SKM-1 (cell line): ENCODE measurements at regions not wholly inside any gene's neighbourhood (a gene's known extent, or its start where the extent isn't known, plus 50 kb on each side); places are given as distances from the start of the nearest gene placed in this dataset.
"Not testable (repeated sequence)": the region's sequence is repeated elsewhere in the genome, so short reads cannot be mapped to it uniquely, and the experiment has no call there.

Source experiments
- DNase-seq: peaks from one replicate; lab custom pipeline; 2025; ENCODE audit not compliant: unreplicated experiment; lab: John Stamatoyannopoulos, UW

DNA sequence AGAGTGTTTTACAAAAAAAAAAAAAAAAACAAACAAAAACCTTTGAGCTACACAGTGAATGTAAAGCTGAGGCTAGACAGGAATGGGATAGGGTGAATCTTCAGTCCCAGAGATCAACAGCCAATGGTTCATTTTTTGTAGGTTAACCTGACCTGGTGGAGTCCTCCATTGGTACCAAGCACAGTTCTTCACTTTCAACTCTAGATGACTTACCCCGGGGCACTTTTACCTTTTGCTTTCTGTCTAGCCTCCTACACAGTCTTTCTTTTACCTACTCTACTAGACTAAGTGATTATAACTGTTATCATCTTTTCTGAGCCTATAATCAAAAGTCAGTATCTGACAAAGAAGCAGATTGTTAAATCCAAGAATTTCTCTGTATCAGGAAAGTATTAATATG is 50.9 kb downstream of the ANXA2R start:
- no peak for DNase-seq

DNA sequence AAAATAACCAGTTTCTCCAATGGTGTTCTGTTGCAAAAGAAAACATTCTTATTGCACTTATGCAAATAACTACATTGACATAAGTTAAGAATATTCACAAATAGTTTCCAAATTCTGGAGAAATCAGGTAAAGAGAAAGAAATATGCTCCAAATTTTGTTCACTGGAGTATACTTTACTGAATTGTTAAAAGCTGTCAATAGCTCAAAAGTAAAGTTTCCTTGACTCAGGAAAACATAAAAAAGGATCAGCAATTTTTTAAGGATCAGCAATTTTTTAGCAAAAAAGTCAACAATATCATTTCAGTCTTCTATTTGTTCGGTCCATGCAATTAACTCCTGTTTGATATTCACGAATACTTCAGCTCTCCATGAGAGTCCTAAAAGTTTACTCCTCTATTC is 51.6 kb downstream of the ANXA2R start:
- no peak for DNase-seq

DNA sequence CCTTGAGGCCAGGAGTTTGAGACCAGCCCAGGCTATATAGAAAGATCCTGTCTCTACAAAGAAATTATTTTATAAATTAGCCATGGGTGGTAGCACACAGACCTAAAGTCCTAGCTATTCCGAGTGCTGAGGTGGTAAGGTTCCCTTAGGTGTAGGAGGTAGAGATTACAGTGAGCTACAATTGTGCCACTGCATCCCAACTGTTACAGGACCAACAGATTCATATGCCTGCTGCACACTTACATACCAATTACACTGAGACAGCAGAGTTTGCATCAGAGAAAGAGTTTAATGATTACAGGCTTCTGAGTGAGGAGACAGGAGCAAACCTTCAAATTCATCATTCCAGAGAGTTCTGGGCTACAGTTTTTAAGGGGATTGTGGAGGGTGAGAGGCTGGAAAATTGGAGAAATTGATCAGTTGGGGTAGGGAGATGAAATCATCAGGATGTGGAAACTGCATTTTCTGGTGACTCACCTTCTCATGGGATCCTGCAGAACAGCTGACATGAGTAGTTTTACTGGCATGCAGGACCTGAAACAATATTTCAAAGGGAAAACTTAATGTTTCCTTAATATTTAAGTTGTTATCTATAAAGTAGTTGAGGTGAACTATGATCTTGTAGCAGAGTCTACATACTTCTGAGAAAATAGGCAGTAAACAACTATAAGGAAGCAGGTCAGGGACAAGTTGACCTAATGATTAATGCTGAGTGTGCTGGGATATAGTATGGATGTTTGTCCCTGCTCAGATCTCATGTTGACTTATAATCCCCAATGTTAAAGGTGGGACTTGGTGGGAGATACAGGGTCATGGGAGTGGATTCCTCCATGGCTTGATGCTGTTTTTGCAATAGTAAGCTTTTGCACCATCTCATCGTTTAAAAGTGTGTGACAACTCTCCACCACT is 54.7 kb downstream of the ANXA2R start:
- DNase-seq = no peak

DNA sequence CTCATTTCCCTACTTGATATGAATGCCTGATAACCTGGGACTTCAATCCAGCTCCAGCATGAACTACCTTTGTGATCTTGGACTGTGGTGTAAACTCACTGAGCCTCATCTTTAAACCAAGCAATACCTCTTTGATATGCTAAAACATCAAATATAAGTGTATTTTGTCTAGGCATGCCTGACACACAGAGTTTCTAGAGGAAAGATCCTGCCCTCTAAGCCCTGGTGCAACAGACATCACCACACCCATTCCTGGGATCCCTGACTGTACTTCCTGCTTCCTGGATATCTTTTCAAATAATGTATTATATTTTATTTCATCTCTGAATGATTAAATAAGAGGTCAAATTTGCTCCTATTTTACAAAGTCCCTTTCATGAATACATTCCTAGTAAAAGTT is 55.8 kb downstream of the ANXA2R start:
- no peak for DNase-seq

DNA sequence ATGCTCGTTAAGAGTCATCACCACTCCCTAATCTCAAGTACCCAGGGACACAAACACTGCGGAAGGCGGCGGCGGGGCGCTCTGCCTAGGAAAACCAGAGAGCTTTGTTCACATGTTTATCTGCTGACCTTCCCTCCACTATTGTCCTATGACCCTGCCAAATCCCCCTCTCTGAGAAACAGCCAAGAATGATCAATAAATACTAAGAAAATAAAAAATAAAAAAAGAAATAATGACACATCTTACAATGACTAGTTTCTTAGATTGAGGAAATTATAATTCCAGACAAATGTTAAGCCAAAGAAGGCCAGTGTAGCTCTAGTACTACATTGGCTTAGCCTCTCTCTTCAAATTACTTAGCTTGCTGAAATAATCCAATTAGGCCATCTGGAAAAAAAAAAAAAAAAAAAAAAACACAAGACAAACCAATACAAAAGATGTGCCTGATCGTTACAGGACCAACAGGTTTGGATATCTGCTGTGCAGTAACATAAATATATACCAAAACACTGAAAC is 58.0 kb downstream of the ANXA2R start:
- no peak for DNase-seq

DNA sequence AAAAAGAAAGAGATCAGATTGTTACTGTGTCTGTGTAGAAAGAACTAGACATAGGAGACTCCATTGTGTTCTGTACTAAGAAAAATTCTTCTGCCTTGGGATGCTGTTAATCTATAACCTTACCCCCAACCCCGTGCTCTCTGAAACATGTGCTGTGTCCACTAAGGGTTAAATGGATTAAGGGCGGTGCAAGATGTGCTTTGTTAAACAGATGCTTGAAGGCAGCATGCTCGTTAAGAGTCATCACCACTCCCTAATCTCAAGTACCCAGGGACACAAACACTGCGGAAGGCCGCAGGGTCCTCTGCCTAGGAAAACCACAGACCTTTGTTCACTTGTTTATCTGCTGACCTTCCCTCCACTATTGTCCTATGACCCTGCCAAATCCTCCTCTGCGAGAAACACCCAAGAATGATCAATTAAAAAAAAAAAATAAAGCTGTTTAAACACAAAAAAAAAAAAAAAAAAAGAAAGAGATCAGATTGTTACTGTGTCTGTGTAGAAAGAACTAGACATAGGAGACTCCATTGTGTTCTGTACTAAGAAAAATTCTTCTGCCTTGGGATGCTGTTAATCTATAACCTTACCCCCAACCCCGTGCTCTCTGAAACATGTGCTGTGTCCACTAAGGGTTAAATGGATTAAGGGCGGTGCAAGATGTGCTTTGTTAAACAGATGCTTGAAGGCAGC is 58.6 kb downstream of the ANXA2R start:
- DNase-seq = not testable (repeated sequence)

DNA sequence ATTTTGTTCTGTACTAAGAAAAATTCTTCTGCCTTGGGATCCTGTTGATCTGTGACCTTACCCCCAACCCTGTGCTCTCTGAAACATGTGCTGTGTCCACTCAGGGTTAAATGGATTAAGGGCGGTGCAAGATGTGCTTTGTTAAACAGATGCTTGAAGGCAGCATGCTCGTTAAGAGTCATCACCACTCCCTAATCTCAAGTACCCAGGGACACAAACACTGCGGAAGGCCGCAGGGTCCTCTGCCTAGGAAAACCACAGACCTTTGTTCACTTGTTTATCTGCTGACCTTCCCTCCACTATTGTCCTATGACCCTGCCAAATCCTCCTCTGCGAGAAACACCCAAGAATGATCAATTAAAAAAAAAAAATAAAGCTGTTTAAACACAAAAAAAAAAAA is 59.1 kb downstream of the ANXA2R start:
- DNase-seq = not testable (repeated sequence)

DNA sequence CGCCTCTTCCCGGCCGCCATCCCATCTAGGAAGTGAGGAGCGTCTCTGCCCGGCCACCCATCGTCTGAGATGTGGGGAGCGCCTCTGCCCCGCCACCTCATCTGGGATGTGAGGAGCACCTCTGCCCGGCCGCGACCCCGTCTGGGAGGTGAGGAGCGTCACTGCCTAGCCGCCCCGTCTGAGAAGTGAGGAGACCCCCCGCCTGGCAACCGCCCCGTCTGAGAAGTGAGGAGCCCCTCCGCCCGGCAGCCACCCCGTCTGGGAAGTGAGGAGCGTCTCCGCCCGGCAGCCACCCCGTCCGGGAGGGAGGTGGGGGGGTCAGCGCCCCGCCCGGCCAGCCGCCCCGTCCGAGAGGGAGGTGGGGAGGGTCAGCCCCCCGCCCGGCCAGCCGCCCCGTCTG is 59.7 kb downstream of the ANXA2R start:
- not testable (repeated sequence) for DNase-seq

DNA sequence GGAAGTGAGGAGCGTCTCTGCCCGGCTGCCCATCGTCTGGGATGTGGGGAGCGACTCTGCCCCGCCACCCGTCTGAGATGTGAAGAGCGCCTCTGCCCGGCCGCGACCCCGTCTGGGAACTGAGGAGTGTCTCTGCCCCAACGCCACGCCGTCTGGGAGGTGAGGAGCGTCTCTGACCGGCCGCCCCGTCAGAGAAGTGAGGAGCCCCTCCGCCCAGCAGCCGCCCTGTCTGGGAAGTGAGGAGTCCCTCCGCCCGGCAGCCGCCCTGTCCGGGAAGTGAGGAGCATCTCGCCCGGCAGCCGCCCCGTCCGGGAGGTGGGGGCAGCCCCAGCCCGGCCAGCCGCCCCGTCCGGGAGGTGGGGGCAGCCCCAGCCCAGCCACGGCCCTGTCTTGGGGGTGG is 60.9 kb downstream of the ANXA2R start:
- not testable (repeated sequence) for DNase-seq

DNA sequence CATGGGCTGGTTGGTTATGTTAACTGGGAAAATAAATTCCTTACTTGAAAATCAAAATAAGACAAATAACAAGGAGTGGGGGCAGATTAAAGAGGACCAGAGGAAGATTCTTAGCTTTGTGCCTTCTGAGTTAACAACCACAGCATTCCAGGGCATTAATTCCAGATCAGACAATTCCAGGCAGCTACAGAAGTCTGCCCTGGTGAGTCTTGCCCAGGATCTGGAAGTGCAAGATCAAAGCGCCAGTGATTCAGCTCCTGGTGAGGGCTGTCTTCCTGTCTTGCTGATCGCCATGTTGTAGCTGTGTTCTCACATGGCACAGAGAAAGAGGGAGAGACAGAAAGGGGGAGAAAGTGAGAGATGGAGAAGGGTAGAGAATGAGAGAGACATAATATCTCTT is 65.6 kb downstream of the ANXA2R start:
- DNase-seq = no peak

DNA sequence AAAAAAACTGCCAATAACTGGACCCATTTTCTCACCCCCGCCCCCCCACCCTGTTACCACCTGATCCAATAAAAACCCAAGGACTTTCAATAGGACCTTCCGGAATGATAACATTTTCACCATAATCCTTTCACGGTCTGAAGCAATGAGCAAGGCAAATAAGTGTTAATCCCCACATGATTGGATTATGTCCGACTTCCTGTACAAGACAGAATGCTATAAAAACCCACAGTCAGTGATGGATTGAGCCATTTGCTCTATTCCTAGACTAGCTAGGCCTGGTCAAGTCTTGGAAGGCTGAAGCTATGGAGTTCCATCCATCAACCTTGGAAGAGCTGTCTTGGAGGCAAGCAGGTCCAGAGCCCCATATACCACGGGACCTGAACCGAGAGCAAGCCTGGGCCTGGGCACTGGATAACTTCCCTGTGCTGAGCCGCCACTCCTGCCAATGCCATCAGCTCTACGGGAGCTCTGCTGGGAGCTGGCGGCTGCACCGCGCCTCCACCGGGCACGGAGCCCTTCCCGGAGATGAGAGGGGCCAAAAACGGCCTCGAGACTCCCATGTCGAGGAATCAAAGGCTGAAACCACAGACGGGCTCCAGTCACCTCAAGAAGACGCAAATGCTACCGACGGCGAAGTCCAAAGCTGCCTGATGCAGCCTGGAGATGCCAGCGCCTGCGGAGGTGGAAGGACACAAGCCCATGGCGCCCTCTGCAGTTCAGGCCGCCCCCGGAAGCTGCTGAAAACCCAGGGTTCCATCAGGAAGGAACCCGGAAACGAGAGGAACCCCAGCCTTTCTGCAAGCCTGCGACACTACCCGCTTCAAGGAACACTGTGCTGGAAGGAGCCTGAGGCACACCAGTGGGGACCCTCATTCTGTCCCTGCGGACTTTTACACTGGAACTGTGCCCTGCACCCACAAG is 69.2 kb downstream of the ANXA2R start:
- no peak for DNase-seq

DNA sequence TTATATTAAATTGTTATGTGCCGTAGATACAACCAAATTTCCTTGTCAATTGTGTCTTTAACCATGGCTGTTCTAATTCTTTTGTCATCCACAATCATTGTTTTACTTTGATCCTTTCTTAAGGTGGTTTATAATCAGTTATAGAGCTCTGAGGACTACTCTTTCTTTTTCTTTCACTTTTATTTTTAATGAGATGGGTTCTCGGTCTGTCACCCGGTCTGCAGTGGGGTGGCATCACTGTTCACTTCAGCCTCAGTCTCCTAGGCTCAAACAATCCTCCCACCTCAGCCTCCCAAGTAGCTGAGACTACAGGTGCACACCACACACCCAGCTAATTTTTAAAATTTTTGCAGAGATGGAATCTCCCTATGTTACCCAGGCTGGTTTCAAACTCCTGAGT is 74.2 kb downstream of the ANXA2R start:
- no peak for DNase-seq

DNA sequence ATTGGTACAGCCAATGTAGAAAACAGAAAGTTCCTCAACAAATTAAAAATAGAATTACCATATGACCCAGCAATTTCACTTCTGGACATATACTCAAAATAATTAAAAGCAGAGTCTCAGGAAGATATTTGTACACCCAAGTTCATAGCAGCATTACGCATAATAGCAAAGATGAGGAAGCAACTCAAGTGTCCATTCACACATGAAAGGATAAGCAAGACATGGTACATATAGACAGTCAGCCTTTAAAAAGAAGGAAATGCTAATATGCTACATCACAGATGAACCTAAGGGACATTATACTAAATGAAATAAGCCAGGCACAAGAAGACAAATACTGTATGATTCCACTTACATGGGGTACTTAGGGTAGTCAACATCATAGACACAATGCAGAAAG is 76.7 kb downstream of the ANXA2R start:
- no peak for DNase-seq

DNA sequence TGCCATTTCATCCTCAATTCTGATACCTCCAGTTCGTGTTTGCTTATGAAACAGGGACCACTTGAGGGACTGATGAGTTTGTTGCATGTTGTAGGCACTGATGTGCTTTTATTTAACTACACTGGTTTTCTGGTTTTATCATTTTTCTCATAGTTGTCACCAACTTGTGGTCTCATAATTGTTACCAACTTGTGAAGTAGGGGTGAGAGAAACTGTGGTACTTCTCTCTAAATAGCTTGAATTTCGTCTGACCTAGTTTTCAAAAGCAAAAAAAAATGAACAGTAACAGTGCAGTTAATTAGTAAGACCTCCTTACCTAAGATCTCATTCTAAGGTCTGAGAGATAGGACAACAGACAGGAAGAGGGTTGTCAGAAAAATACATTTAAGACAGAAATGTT is 78.0 kb downstream of the ANXA2R start:
- no peak for DNase-seq

DNA sequence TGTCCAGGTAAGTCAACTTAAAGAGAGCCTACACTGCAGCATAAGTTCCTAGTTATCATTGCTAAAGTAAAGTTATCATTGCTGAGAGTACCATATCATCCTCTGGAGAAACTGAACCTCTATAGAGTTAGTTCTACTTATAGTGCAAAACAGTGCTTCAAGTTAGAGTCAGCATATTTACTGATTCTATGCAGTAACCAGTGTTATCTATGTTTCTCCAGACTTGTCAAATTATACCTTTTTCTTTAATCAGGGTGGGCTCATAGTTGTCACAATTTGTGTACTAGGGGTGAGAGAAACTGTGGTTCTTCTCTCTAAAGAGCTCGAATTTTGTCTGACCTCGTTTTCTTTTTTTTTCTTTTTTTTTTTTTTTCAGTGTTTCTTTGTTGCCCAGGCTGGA is 79.6 kb downstream of the ANXA2R start:
- DNase-seq = no peak

DNA sequence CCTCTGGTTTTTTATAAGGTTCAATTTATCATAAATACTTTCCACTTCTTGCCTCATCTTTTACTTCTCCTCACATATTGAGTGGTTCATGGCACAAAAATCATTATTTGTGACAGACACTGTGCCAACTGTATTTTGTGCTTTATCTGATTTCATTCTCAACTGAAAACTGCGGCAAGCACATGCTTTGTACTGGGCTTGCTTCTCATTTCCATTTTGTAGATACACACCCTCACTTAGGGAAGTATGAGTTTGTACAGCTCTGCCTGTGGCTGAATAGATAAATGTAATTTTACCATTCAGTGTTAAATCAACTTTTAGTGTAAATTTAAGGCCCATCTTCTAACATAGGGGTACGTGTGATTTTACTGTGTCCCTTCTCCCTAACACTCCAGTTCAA is 83.6 kb downstream of the ANXA2R start:
- DNase-seq = no peak

DNA sequence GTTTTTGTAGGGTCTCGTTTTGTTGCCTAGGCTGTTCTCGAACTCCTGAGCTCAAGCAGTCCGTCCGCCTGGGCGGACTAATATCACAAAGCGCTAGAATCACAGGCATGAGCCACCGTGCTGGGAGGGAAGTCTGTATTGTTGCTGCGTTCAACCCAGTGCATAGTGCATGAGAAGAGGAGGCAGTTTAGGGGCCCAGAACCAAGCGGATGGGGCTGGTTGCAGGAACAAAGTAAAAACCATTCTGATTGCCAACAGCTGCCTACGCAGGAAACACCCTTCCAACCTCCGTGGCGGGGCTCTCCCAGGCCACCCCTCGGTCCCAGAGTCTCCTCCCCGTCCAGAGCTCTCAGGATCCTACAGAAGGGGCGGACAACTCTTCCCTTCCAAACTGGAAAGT is 87.1 kb downstream of the ANXA2R start:
- no peak for DNase-seq

DNA sequence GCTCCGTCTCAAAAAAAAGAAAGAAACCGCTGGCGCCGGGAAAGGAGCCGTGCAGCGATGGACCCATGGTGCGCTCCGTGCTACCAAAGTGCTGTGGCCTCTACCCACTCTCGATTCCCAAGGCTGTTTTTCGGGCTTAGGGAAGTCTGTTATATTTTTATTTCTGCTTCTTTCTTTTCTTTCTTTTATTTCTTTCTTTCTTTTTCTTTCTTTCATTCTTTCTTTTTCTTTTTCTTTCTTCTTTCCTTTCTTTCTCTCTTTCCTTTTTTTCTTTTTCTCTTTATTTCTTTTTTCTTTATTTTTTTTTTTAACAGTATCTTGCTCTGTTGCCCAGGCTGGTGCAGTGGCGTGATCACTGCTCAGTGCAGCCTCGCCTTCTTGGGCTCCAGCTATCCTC is 87.5 kb downstream of the ANXA2R start:
- DNase-seq = no peak

DNA sequence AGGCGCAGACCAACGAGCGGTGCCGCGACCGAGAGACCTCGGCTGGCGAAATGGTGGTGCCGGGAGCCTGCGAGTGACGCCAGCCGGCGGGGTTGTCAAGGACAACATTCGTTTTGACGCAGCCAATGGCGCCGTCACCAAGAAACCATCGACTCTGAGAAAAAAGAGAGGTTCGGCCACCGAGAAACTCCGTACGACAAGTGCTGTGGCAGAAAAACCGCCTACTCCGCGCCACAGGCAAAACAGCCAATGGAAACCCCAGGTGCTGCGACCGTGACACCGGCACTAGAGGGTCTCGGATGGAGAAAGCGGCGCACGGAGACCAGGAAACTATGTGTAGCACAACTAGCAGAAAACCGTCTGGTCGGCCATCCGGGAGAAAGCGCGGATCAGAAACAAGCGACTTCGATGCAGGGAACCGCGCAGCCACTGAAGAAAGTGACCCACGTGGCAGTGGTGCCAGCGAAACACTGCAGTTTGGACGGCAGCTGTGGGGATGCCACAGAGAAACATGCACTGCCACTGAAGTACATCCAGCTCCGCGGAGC is 88.8 kb downstream of the ANXA2R start:
- DNase-seq = no peak

DNA sequence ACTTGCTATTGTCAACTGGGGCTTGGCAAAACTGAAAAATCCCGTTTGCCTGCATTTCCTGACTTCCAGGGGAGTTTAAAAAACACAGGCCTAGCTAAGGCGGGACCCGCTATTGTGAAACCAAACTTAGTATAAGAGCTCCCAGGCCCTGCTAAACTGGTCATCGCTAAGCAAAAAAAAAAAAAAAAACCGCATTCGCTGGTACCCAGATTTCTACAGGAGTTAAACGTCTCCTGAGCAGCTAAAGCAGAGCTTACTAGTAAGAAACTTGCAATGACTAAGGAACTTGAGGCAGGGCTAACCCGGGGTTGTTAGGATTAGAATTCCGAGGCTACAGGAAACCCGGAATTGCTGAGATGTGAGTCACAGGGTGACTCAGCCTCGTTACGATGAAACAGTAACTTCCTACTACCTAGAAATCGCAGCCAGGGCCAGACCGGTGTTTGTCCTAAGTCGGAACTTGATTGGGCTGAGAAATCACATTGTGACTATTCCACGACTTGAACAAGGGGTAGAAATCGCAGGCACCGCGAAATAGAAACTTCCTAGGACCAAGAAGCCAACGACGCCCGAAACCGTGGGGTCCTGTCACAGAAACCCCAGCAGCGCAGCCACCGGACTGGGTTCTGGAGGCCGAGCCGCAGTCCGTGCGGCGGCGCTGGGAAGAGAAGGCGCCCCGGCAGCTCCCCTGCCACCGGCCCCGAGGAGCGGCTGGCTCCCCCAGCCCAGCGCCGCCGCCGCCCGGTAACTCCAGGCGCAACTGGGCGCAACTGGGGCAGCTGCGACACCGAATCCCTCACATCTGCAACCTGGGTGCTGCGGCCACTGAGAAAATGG is 89.4 kb downstream of the ANXA2R start:
- peak; percentile 81 for DNase-seq
